ENCODE measurements at regions not wholly inside any gene's neighbourhood (a gene's known extent, or its start where the extent isn't known, plus 50 kb on each side); places are given as distances from the start of the nearest gene placed in this dataset.

DNA sequence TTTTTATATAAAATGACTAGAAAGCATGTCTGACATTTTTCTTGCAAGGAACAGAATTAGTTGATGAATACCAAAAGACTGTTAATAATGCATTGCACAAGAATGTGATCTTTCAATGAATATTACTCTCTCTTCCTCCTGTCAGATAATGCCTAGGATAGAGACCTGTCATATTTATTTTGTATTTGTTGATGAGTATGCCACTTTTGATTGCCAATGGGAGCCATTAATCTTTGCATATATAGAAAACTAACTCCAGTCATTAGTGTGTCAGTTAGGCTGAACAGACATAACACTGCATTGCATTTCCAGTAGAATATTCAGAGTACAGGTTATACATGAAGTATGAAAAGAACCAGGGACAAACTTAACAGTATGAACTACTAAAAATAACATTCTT is 1125.3 kb downstream of the LRFN5 start:
- intact Hi-C loops (cut with micrococcal nuclease) = no loop called here
- Histone ChIP-seq H2BK5ac (ENCODE audit: low read depth, low read length, poor library complexity, severe bottlenecking) (no peak overlapping the region), H2AFZ (replicated peaks; ENCODE audit: low read length, poor library complexity) (no peak overlapping the region), H3K14ac (replicated peaks; ENCODE audit: low read depth, low read length) (no peak overlapping the region), H3K4me3 (ENCODE audit: insufficient read depth, low read depth, low read length) (no peak overlapping the region), H2BK20ac (ENCODE audit: low read depth, low read length) (no peak overlapping the region), H3K23ac (ENCODE audit: low read depth, low read length) (no peak overlapping the region), H4K91ac (ENCODE audit: insufficient read depth, low read depth, low read length) (no peak overlapping the region), H3K36me3 (ENCODE audit: control insufficient read depth, insufficient read depth, low read length) (no peaks in the 10 kb centered on the region), H3K18ac (ENCODE audit: low read depth, low read length) (no peak overlapping the region), H3K56ac (ENCODE audit: extremely low read depth, insufficient read depth, low read length) (no peak overlapping the region), H3K4me2 (ENCODE audit: low read depth, low read length) (no peak overlapping the region), H3K79me1 (ENCODE audit: low read depth in 1 of 2, low read length in 2 of 2) (no peaks in the 10 kb centered on the region), H4K20me1 (ENCODE audit: insufficient read depth, low read length) (no peaks in the 10 kb centered on the region), H3K9me1 (ENCODE audit: insufficient read depth, low read length) (no peaks in the 10 kb centered on the region), H2BK15ac (ENCODE audit: low read depth, low read length) (no peak overlapping the region), H3K9ac (ENCODE audit: low read depth, low read length) (no peak overlapping the region), H2AK5ac (ENCODE audit: low read depth, low read length) (no peak overlapping the region), H3K27ac (ENCODE audit: insufficient read depth, low read length) (no peak overlapping the region), H3K9me3 (ENCODE audit: control insufficient read depth, insufficient read depth, low read length) (no peaks in the 10 kb centered on the region), H3K4ac (ENCODE audit: low read depth, low read length) (no peak overlapping the region), H3K4me1 (ENCODE audit: control insufficient read depth, insufficient read depth, low read length) (no peaks in the 10 kb centered on the region), H2BK120ac (ENCODE audit: low read depth, low read length) (no peak overlapping the region), H4K5ac (ENCODE audit: low read depth, low read length) (no peak overlapping the region), H4K8ac (ENCODE audit: low read depth in 2 of 2, low read length in 2 of 2) (no peak overlapping the region), H2AK9ac (replicated peaks; ENCODE audit: low read depth, low read length, poor library complexity) (no peak overlapping the region), H3K27me3 (ENCODE audit: control insufficient read depth, insufficient read depth, low read length) (no peaks in the 10 kb centered on the region)
- TF ChIP-seq RAD21 (IDR thresholded peaks at IDR 0.05; ENCODE audit: low read length) (no peak), CHD1 (IDR thresholded peaks at IDR 0.05; ENCODE audit: low read depth, low read length) (no peak), CEBPB (IDR thresholded peaks at IDR 0.05; ENCODE audit: low read depth, low read length) (no peak), NFE2L2 (IDR thresholded peaks at IDR 0.05; ENCODE audit: low read depth, low read length) (no peak), RFX5 (IDR thresholded peaks at IDR 0.05; ENCODE audit: low read depth, low read length) (no peak), MXI1 (IDR thresholded peaks at IDR 0.05; ENCODE audit: borderline replicate concordance, low read depth, low read length) (no peak), POLR2A (IDR thresholded peaks at IDR 0.05; ENCODE audit: low read depth, low read length) (no peak), RCOR1 (IDR thresholded peaks at IDR 0.05; ENCODE audit: insufficient replicate concordance, low read length) (no peak), SMC3 (IDR thresholded peaks at IDR 0.05; ENCODE audit: low read depth, low read length) (no peak), FOS (IDR thresholded peaks at IDR 0.05; ENCODE audit: low read depth, low read length) (no peak), ELK1 (IDR thresholded peaks at IDR 0.05; ENCODE audit: borderline replicate concordance, low read depth, low read length) (no peak)
- TF ChIP-seq, protein P1, sequence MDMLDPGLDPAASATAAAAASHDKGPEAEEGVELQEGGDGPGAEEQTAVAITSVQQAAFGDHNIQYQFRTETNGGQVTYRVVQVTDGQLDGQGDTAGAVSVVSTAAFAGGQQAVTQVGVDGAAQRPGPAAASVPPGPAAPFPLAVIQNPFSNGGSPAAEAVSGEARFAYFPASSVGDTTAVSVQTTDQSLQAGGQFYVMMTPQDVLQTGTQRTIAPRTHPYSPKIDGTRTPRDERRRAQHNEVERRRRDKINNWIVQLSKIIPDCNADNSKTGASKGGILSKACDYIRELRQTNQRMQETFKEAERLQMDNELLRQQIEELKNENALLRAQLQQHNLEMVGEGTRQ (IDR thresholded peaks at IDR 0.05; ENCODE audit: low read depth, low read length) = no peak
- no TSS peak for BruUV-seq (replicated peaks)
- ChIA-PET POLR2A (ENCODE audit: unreplicated experiment) (no interaction called here), CTCF (no interaction called here)
- DNase-seq (no peak), ATAC-seq (ENCODE audit: low read depth) (no peak)
- in situ Hi-C loops (cut with MboI; ENCODE audit: low sequenced_read_pairs) = no loop called here
- dilution Hi-C loops (cut with HindIII; ENCODE audit: low sequenced_read_pairs, unreplicated experiment) = no loop called here
